ENCODE measurements at regions not wholly inside any gene's neighbourhood (a gene's known extent, or its start where the extent isn't known, plus 50 kb on each side); places are given as distances from the start of the nearest gene placed in this dataset.

DNA sequence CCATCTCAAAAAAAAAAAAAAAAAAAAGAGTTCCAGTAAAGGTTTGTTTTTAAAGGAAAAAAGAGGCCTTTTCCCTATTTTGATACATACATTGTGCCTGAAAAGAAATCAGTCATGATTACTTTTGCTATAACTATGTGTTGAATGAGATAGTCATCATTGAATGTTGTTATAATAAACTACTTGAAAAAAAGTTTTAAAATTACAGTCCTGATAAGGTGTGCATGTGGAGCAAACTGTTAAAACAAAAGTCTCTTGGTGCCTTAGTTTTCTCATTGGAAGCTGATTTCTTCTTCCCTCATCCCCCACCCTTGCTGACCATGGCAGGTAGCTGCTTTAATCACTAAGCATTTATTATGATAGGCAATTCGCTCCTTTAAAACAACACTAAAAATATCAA lies 172.3 kb upstream of the TBCA start:
- no peak for DNase-seq

DNA sequence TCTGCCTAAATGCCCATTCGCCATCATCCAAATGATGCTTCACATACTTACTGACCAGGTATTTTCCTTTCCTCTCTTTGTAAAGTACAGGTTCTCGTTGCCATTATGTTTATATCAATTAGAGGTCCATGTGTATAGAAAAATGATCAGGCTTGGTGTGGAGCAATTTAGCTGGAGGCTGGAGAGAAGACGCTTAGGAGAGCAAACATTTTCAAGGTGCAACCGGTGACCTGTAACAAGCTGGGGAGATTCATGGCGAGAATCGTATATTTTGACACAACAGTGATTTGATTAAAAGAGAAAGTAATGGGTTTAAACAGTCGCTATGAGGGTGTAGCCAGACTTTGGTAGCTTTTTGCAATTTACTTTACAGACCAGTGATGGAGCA lies 170.9 kb upstream of the TBCA start:
- DNase-seq: no peak

DNA sequence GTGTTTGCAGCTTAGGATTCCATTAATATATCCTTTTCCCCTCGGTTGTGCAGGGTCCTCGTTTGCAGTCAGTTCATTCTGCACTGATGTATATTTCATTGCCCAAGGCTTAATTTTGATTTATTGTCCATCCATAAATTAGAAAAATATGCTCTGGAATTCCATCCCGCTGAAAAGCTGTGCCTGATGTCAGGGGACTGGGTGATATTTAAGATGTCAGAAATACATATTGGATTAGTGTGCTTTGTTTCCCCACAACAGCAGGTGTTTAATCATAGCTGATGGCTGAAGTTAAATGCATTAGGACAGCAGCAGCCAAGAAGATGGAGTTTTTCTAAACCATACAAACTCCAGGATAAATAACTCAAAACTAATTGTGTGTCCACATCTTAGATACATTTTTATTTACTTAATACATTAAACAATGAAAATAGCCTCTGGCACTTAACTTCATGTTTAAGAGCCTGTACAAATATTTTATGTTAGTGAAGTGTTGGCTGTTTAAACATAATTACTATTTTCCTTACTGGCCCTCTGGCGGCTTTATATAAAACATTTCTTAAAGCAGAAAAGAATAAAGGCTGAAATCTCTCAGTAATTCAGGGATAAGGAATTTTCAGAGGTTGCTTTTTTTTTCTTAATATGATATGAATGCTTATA lies 170.4 kb upstream of the TBCA start:
- DNase-seq: no peak

DNA sequence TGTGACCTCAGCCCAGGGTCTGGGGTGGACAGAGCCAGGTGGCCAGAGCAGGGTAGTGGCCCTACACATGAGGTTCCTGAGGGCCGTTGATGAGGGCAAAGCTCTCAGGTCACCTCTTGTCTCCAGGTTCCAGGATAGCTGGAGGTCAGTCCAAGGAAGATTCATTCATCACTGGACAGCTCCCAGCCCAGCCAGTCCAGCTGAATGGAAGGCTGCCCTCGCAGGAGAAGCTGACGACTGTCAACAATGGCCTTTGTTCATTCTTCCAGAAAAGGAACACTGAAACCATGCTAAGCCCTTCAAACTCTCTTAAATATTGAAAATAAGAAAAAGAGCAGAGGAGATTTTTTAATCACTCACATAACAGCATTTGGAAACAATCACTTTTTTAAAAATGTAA lies 169.7 kb upstream of the TBCA start:
- DNase-seq: no peak

DNA sequence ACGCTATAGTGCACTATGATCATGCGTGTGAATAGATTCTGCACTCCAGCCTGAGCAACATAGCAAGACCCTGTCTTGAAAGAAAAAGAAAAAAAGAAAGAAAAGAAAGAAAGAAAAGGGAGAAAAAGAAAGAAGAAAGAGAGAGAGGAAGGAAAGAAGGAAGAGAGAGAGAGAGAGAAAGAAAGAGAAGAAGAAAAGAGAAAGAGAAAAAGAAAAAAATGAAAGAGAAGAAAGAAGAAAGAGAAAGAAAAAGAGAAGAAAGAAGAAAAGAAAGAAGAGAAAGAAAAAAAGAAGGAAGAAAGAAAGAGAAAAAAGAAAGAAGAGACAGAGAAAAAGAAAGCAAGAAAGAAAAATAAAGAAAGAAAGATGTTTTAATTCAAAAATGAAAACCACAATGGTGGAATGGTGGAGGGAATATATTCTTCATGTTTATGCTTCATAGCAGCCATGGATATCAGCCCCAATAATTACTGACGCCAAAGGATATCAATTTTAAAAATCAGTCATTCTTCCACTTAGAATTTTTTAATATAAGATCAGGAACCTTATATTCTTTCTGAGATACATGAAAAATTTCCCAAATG lies 168.7 kb upstream of the TBCA start:
- DNase-seq: no peak

DNA sequence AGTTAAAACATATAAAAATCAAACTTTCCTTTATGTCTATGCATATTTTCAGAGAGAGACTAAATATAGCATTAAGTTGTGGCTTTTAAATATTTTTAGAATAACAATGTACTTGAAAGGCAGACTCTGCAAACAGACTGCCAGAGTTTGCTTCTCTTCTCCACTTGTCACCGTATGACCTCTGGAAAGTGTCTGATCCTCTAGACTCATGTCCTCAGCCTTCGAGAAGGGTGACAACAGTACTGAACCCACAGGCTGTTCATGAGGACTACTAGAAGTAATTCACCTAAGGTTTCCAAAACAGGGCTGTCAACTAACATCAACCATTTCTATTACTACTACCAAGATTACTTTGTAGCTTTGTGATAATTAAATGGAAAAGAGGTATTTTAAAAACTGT lies 167.7 kb upstream of the TBCA start:
- DNase-seq: no peak

DNA sequence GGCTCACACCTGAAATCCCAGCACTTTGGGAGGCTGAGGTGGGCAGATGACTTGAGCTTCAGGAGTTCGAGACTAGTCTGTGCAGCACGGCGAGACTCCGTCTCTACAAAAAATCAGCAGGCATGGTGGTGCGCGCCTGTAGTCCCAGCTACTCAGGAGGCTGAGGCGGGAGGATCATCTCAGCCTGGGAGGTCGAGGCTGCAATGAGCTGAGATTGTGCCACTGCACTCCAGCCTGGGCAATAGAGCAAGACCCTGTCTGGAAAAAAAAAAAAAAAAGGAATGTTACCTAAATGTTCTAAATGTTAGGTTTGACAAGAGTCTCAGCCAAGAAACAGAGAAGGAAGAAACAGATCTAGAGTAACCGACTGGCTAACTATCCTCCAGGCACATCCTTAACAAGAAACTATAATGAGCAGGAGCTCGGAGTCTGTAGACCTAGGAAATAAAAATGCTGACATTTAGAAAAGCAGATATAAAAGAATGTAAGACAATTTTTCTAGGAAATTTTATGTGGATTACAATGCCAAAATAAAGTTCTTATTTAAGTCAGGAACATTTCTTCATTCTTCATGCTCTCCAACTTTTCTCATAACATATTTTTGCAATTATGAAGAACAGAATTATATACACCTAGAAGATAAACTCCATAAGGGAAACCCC lies 166.6 kb upstream of the TBCA start:
- DNase-seq: no peak

DNA sequence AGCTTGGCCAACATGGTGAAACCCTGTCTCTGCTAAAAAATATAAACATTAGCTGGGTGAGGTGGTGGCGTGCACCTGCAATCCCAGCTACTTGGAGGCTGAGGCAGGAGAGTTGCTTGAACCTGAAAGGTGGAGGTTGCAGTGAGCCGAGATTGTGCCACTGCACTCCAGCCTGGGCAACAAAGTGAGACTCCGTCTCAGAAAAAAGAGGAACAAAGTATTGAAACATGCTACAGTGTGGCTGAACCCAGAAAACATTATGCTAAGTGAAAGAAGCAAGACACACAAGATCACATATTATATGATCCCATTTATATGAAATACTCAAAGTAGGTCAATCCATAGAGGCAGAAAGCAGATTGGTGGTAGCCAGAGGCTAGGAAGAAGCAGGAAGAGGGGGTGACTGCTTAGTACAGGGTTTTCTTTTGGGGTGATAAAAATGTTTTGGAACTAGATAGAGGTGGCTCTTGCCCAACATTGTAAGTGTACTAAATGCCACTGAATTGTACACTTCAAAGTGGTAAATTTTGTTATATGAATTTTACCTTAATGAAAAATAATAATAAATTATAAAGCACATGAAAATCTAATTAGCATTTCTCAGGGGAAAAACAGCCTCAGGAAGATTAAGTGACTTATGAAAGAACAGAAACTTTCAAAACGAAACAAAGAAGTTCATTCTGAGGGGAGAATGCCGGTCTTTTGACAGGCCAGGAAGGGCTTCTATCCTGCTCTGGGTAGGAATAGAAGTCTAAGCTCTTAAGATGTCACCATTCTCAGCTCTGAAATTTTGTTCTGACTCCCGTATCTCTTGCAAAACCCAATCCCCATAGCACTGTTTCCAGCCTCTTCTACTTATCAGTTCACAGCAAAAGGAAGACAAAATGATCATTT lies 161.1 kb upstream of the TBCA start:
- no peak for DNase-seq

DNA sequence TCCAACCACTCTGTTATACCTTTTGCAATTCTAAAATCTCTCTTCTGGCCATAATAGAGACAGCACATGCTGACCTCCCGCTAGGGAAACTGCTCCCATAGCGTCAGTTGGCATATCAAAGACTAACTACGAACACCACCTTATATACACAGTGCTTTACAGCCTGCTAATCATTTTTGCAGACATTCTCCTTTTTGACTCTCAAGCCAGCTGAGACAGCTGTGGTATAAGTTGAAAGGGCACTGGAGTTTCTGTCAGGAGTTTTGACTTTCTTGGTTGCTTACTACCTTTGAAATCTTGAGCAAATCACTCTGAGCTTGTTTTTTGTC lies 160.2 kb upstream of the TBCA start:
- no peak for DNase-seq

DNA sequence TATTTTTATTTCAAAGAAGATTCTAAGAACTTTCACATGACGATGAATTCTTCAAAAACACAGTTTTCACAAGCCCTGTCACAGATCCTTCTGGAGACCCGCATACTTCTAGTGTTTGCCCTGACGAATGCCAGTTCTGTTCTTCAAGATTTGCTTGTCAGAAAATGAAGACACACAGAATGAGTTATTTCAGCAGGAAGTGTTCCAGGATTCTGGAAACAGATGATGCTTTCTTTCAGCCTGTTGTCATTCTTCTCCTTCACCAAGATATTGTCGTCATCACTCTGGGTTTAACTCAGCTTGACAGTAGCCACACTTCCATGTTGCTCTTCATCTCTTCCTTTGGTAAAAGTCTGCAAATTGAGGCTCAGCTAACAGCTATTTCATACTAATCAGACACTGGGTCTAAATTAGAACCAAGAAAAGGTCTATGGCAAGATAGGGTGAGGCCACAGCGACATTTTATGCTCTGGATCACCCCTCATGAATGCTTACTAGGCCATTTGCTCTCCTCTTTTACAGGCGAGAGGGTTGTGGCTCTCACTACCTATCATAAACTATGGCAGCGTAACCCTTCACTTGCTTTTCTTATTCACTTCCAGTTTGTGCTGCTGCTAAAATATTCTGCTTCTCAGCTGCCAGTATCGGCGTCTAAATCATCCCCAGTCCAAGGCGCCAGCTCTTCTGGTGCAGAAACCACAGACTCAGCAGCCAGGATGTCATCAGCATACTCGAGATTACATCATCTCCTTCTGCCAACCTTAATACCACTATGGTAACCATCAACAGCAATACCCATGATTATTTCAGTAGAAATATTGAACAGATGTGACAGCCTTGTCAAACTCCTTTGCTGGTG lies 159.6 kb upstream of the TBCA start:
- no peak for DNase-seq

DNA sequence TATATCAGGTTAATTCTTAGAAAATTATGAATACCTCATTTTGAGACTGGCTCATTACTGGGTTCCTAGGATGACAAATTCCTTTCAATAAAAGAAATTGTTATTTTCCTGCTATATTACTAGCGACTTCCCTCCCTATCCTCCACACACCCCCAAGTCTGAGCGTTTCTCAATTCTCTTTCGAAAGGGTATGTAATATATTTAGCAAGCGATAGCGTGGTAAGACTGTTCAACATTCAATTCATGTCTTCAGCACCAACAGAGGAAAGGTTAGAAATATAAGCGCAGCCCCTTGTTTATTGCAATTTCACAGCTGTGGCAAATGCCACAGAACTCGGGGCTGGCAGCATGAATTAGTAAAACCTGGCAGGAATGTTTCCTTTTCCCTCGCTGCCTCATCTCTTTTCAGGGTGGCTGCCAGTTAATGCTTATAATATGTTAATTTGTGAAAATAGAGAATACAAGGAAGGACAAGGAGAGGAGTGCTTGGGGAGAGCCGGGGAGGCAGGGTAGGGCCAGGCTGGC lies 152.7 kb upstream of the TBCA start:
- DNase-seq: no peak

DNA sequence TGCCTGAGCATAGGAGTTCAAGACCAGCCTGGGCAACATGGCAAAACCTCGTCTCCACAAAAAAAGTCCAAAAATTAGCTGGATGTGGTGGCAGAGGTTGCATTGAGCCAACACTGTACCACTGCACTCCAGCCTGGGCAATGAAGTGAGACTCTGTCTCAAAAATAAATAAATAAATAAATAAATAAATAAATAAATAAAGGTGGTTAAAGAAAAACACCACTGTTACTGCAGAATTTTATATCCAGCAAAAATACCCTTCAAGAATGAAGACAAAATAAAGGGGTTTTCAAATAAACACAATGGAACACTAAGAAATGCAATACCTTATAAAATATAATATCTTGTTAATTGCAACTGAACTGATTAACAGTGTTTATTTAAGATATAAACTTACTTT lies 150.2 kb upstream of the TBCA start:
- no peak for DNase-seq

DNA sequence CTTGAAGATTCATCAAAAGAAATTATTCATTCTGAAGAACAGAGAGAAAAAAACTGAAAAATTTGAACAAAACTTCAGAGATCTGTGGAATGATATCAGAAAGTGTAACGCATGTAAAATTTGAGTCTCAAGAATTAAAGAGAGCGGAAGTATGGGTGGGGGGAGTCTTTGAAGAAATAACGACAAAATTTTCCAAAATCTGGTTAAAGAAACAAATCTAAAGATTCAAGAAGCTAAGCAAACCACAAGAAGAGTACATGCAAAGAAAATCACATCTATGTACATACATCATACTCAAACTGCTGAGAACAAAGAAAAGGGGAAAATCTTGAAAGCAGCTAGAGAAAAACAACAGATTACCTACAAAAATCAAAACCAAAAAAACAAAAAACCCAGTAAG lies 149.4 kb upstream of the TBCA start:
- DNase-seq: no peak

DNA sequence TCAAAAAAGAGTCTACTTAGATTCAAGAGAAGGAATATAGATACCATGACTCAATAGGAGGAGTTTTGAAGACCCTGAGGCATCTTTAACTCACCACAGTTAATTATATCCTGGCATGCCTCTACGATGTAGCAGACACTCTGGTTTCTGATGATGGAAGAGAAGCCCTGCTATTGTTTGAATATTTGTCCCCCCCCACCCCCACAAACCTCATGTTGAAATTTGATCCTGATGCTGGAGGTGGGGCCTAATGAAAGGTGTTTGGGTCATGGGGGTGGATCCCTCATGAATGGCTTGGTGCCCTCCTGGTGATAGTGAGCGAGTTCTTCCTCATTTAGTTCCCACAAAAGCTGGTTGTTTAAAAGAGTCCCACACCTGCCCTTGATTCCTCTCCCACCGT lies 147.9 kb upstream of the TBCA start:
- no peak for DNase-seq

DNA sequence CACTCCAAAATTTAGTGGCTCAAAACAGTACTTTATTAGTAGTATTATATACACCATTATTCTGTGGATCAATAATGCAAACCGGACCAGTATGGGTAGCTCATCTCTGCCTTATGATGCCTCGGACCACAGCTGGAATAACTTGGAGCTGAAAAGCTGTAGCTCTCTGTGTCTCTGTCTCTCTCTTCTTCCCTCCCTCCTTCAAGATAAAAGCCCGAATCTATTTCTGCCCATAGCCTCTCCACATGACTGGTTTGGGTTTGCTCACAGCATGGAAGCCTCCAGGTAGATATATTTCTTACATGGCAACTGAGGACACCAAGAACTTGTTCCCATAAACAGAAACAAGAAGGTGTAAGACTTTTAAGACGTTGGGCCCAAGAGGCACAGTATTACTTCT lies 147.5 kb upstream of the TBCA start:
- DNase-seq: no peak

DNA sequence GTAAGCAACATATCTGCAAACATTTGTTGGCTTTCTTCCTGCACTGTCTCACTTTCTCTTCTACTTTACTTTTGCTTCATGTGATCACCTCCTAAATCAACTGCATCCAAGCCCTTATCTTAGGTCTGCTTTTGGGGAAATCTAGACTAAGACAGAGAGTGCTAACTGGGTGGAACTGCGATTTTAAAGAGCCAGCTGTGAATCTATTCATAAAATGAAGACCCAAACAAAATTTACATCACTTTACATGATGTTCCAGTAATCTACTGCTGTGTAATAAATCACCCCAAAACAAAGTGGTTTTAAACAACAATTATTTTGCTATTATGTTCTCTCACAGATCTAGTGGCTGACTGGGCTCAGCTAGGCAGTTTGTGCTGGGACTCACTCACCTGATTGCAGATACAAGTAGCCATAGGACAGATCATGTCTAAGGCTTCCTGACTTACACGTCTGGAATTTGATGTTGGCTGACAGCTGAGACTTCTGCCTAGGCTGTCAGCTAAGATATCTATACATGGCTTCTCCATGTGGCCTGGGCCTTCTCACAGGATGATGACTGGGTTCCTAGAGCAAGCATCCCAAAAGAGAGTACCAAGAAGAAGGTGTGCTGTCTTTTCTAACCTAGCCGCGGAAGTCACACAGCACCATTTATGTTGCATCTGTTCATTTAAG lies 145.1 kb upstream of the TBCA start:
- DNase-seq: no peak

DNA sequence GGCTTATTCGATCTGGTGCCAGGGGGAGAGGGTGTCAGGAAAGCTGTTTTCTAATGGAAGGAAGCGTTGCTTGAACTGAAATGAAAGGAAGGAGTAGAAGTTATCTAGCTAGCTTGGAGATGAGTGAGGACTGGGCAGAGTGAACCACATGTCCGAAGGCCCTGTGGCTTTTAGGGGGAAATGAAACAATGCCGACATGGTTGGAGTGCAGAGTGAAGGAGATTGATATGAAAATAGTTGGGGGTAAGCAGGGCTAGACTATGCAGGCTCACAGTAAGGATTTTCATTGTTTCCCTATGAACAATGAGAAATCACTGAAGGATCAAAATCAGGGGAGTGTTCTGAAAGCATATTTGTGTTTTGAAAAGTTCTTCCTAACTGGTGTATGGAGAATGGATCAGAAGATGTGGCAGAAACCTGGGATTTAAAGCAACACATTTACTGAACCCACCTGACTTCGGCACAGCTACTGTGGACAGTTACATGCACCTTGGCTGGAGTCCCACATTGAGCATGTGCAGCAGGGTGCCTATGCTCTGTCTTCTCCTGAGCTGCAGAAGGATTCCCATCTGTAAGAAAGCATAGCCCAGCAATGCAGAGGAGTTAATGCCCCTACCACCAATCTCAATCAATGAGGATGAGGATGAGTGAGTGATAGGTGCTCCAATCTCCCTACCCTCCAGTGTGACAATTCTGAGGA lies 144.4 kb upstream of the TBCA start:
- DNase-seq: no peak

DNA sequence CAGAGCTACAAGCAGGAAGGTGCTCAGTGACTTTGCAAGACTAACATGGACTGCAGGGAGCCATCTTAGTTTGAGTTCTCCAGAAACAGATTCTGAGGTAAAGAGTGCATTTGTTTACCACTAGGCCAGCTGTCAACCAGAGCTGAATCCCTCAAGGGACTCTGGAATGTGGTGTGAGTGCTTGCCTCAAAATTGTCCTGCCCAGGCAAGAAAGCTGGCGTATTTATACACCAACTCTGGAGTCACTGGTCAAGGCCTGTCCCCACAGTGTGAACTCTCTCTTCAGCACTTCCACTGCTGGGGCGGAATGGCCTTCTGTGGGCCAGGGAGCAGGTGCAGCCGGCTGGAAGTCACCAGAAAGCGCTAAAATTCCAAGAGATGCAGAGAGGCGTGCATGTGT lies 139.2 kb upstream of the TBCA start:
- DNase-seq: no peak

DNA sequence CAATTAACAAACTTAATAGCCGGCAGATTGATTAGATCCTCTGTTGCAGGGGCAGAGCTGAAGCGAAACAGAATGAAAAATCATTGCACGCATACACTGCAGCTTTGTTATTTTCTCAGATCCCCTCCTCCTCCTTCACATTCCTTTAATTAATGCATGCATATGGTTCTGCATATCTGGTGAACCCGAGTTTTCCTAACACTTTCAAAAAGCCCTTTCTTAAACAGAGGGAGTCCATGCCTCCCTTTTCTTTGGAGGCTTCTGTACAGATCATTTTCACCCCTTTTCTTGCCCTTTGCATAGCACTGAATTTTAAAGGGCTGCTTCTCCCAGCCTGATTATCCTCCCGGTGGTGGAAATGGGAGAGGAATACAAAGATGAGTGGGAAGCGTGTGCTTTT lies 136.6 kb upstream of the TBCA start:
- no peak for DNase-seq

DNA sequence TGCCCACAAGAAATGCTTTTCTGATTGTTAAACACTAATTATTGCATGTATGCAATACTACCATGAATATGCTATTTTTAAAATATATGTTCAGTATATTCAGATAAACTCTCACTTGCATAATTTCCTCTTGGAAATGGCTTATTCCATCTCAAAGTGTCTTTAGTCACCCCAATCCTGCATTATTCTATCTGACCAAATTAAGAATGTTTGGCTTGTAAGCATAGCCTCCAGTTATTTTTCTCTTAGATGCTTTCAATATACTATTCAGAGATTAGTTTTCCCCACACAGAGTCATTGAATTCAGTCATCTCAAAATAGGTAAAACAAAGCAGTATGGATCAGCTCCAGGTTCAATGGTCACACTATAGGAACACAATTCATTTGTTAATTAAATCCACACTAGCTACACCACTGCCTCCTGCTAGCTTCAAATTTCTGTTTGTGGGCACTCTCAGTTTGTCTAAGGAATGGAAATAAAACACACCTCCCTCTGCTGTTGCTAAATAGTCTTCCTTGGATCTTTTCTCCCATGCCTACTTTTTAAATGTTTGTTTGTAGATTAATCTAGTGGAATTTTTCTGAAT lies 134.6 kb upstream of the TBCA start:
- no peak for DNase-seq

DNA sequence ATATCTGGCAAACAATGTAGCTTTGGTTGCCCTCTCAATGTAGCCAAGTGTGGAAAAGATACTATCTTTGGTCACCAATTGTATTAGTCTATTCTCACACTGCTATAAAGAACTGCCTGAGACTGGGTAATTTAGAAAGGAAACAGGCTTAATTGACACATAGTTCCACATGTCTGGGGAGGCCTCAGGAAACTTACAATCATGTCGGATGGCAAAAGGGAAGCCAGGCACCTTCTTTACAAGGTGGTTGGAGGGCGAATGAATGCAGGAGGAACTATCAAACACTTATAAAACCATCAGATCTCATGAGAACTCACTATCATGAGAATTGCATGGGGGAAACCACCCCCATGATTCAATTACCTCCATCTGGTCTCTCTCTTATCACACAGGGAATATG lies 133.1 kb upstream of the TBCA start:
- no peak for DNase-seq
